Activated naive CD8-positive, alpha-beta T cell (primary cell): ENCODE measurements at regions not wholly inside any gene's neighbourhood (a gene's known extent, or its start where the extent isn't known, plus 50 kb on each side); places are given as distances from the start of the nearest gene placed in this dataset.

Source experiments
- H3K27ac Mint-ChIP-seq: one replicate; pipeline ENCODE4 v1.8.0; 2021; ENCODE audit warnings: mixed read lengths
- H3K27me3 Mint-ChIP-seq: one replicate; pipeline ENCODE4 v1.8.0; 2021; ENCODE audit warnings: mixed read lengths
- H3K36me3 Mint-ChIP-seq: one replicate; pipeline ENCODE4 v1.8.0; 2021; ENCODE audit warnings: mixed read lengths
- H3K4me1 Mint-ChIP-seq: one replicate; pipeline ENCODE4 v1.8.0; 2021; ENCODE audit warnings: low read depth, mixed read lengths
- H3K4me3 Mint-ChIP-seq: one replicate; pipeline ENCODE4 v1.8.0; 2021; ENCODE audit warnings: mild to moderate bottlenecking, mixed read lengths
- H3K9me3 Mint-ChIP-seq: one replicate; pipeline ENCODE4 v1.8.0; 2021; ENCODE audit warnings: low read depth, mixed read lengths

GRCh38 chr18:77879829-77880228, 630.2 kb downstream of the GALR1 start:
- no peaks in the 10 kb centered on the region for H3K9me3 Mint-ChIP-seq
- H3K4me3 Mint-ChIP-seq = no peak overlapping the region
- H3K27me3 Mint-ChIP-seq = peaks cover 5% of the 10 kb centered on the region
- no peaks in the 10 kb centered on the region for H3K4me1 Mint-ChIP-seq
- H3K27ac Mint-ChIP-seq = no peak overlapping the region
- no peaks in the 10 kb centered on the region for H3K36me3 Mint-ChIP-seq

GRCh38 chr18:77884454-77884853, 634.8 kb downstream of the GALR1 start:
- H3K4me3 Mint-ChIP-seq = no peak overlapping the region
- H3K9me3 Mint-ChIP-seq = peaks cover 1% of the 10 kb centered on the region
- H3K4me1 Mint-ChIP-seq = no peaks in the 10 kb centered on the region
- H3K27me3 Mint-ChIP-seq = peaks cover 10% of the 10 kb centered on the region
- H3K27ac Mint-ChIP-seq = no peak overlapping the region
- H3K36me3 Mint-ChIP-seq = no peaks in the 10 kb centered on the region

GRCh38 chr18:77894060-77894459, 644.4 kb downstream of the GALR1 start:
- Mint-ChIP-seq H3K36me3 (no peaks in the 10 kb centered on the region), H3K27me3 (peaks cover 21% of the 10 kb centered on the region), H3K4me3 (no peak overlapping the region), H3K9me3 (peaks cover 5% of the 10 kb centered on the region), H3K4me1 (no peaks in the 10 kb centered on the region), H3K27ac (no peak overlapping the region)

GRCh38 chr18:77895250-77895649, 645.6 kb downstream of the GALR1 start:
- H3K27me3 Mint-ChIP-seq = peaks cover 21% of the 10 kb centered on the region
- peaks cover 2% of the 10 kb centered on the region for H3K4me1 Mint-ChIP-seq

GRCh38 chr18:77896586-77897252, 647.1 kb downstream of the GALR1 start:
- Mint-ChIP-seq H3K36me3 (no peaks in the 10 kb centered on the region), H3K27ac (no peak overlapping the region), H3K4me1 (peaks cover 2% of the 10 kb centered on the region), H3K27me3 (peaks cover 20% of the 10 kb centered on the region), H3K9me3 (no peaks in the 10 kb centered on the region), H3K4me3 (no peak overlapping the region)

More at GRCh38 chr18:77895250-77895649, 645.6 kb downstream of the GALR1 start:
- no peaks in the 10 kb centered on the region for H3K36me3 Mint-ChIP-seq
- no peak overlapping the region for H3K27ac Mint-ChIP-seq
- H3K9me3 Mint-ChIP-seq = no peaks in the 10 kb centered on the region
- no peak overlapping the region for H3K4me3 Mint-ChIP-seq

GRCh38 chr18:77897606-77898005, 648.0 kb downstream of the GALR1 start:
- peaks cover 2% of the 10 kb centered on the region for H3K4me1 Mint-ChIP-seq
- peaks cover 20% of the 10 kb centered on the region for H3K27me3 Mint-ChIP-seq
- H3K36me3 Mint-ChIP-seq = no peaks in the 10 kb centered on the region
- no peak overlapping the region for H3K27ac Mint-ChIP-seq
- H3K9me3 Mint-ChIP-seq = no peaks in the 10 kb centered on the region
- H3K4me3 Mint-ChIP-seq = no peak overlapping the region

- H3K4me3 Mint-ChIP-seq = peak overlapping the region; percentile 44
- peaks cover 2% of the 10 kb centered on the region for H3K4me1 Mint-ChIP-seq
- no peak overlapping the region for H3K27ac Mint-ChIP-seq
- H3K9me3 Mint-ChIP-seq = no peaks in the 10 kb centered on the region
- no peaks in the 10 kb centered on the region for H3K36me3 Mint-ChIP-seq
- peaks cover 14% of the 10 kb centered on the region for H3K27me3 Mint-ChIP-seq
Measured at GRCh38 chr18:77899972-77900754, 650.5 kb downstream of the GALR1 start.

- Mint-ChIP-seq H3K9me3 (no peaks in the 10 kb centered on the region), H3K27me3 (no peaks in the 10 kb centered on the region), H3K36me3 (no peaks in the 10 kb centered on the region), H3K4me1 (no peaks in the 10 kb centered on the region), H3K4me3 (no peak overlapping the region), H3K27ac (no peak overlapping the region)
Measured at GRCh38 chr18:77905011-77905410, 655.4 kb downstream of the GALR1 start.

- H3K36me3 Mint-ChIP-seq = no peaks in the 10 kb centered on the region
- H3K4me3 Mint-ChIP-seq = no peak overlapping the region
Measured at GRCh38 chr18:77905449-77906055, 655.9 kb downstream of the GALR1 start.

GRCh38 chr18:77906103-77906892, 656.6 kb downstream of the GALR1 start:
- Mint-ChIP-seq H3K4me3 (no peak overlapping the region), H3K27ac (no peak overlapping the region), H3K4me1 (no peaks in the 10 kb centered on the region), H3K9me3 (no peaks in the 10 kb centered on the region), H3K36me3 (no peaks in the 10 kb centered on the region), H3K27me3 (no peaks in the 10 kb centered on the region)

More at GRCh38 chr18:77905449-77906055, 655.9 kb downstream of the GALR1 start:
- H3K4me1 Mint-ChIP-seq = no peaks in the 10 kb centered on the region
- H3K9me3 Mint-ChIP-seq = no peaks in the 10 kb centered on the region
- no peaks in the 10 kb centered on the region for H3K27me3 Mint-ChIP-seq
- no peak overlapping the region for H3K27ac Mint-ChIP-seq

GRCh38 chr18:77910347-77910746, 660.7 kb downstream of the GALR1 start:
- Mint-ChIP-seq H3K9me3 (no peaks in the 10 kb centered on the region), H3K36me3 (no peaks in the 10 kb centered on the region), H3K4me3 (no peak overlapping the region), H3K4me1 (no peaks in the 10 kb centered on the region), H3K27ac (no peak overlapping the region), H3K27me3 (peaks cover 2% of the 10 kb centered on the region)

- H3K9me3 Mint-ChIP-seq = no peaks in the 10 kb centered on the region
- H3K27ac Mint-ChIP-seq = no peak overlapping the region
- no peak overlapping the region for H3K4me3 Mint-ChIP-seq
- H3K27me3 Mint-ChIP-seq = peaks cover 2% of the 10 kb centered on the region
- H3K36me3 Mint-ChIP-seq = no peaks in the 10 kb centered on the region
- no peaks in the 10 kb centered on the region for H3K4me1 Mint-ChIP-seq
Measured at GRCh38 chr18:77911971-77912605, 662.4 kb downstream of the GALR1 start.

GRCh38 chr18:77918730-77919129, 669.1 kb downstream of the GALR1 start:
- no peaks in the 10 kb centered on the region for H3K36me3 Mint-ChIP-seq
- H3K27me3 Mint-ChIP-seq = peaks cover 1% of the 10 kb centered on the region
- H3K4me1 Mint-ChIP-seq = no peaks in the 10 kb centered on the region
- H3K9me3 Mint-ChIP-seq = no peaks in the 10 kb centered on the region
- no peak overlapping the region for H3K27ac Mint-ChIP-seq
- no peak overlapping the region for H3K4me3 Mint-ChIP-seq

GRCh38 chr18:77919923-77920322, 670.3 kb downstream of the GALR1 start:
- Mint-ChIP-seq H3K27ac (no peak overlapping the region), H3K4me3 (no peak overlapping the region), H3K4me1 (no peaks in the 10 kb centered on the region), H3K27me3 (peaks cover 4% of the 10 kb centered on the region), H3K36me3 (no peaks in the 10 kb centered on the region), H3K9me3 (no peaks in the 10 kb centered on the region)
